PC-3 (cell line): ENCODE measurements at regions not wholly inside any gene's neighbourhood (a gene's known extent, or its start where the extent isn't known, plus 50 kb on each side); places are given as distances from the start of the nearest gene placed in this dataset.

Experiments used
- EZH2 ChIP-seq: fragments of 300-600 bp; sonication (generic); IDR thresholded peaks from one replicate; pipeline ENCODE4 v1.6.1; 2017; ENCODE audit warnings: antibody characterized with exemption, mild to moderate bottlenecking, low read length; ENCODE audit not compliant: unreplicated experiment
- TF ChIP-seq, protein P1 (sequence below): fragments of 300-600 bp; sonication (generic); conservative IDR thresholded peaks from 2 replicates; pipeline ENCODE4 v1.5.1; 2017; ENCODE audit warnings: antibody characterized with exemption, low read depth, mild to moderate bottlenecking, low read length

DNA sequence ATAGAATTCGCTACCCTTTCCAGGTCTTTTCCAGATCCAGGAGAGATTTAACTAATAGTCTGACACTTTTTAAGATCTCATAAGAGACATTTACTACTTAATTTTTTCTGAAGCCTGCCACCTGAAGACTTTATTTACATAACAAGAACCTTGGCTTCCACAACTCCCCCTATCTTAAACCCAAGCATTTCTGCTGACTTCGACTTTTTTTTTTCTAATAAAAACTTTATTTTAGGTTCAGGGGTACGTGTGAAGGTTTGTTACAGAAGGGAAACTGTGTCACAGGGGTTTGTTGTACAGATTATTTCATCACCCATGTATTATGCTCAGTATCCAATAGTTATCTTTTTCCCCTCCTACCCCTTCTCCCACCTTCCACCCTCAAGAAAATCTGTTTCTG lies 64.9 kb upstream of the OR14J1 start:
- TF ChIP-seq, protein P1, sequence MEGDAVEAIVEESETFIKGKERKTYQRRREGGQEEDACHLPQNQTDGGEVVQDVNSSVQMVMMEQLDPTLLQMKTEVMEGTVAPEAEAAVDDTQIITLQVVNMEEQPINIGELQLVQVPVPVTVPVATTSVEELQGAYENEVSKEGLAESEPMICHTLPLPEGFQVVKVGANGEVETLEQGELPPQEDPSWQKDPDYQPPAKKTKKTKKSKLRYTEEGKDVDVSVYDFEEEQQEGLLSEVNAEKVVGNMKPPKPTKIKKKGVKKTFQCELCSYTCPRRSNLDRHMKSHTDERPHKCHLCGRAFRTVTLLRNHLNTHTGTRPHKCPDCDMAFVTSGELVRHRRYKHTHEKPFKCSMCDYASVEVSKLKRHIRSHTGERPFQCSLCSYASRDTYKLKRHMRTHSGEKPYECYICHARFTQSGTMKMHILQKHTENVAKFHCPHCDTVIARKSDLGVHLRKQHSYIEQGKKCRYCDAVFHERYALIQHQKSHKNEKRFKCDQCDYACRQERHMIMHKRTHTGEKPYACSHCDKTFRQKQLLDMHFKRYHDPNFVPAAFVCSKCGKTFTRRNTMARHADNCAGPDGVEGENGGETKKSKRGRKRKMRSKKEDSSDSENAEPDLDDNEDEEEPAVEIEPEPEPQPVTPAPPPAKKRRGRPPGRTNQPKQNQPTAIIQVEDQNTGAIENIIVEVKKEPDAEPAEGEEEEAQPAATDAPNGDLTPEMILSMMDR: no peak
- no peak for TF ChIP-seq EZH2
